ENCODE measurements at regions not wholly inside any gene's neighbourhood (a gene's known extent, or its start where the extent isn't known, plus 50 kb on each side); places are given as distances from the start of the nearest gene placed in this dataset.

GRCh38 chr4:31016322-31017061 lies 296.3 kb downstream of the PCDH7 start:
- Histone ChIP-seq H3K27me3 (no peaks in the 10 kb centered on the region), H3K79me2 (ENCODE audit: low read depth) (no peaks in the 10 kb centered on the region), H4K20me1 (ENCODE audit: low read depth) (no peaks in the 10 kb centered on the region), H3F3A (ENCODE audit: low read depth) (no peaks in the 10 kb centered on the region), H2AFZ (replicated peaks) (no peak overlapping the region), H3K27ac (no peak overlapping the region), H3K4me2 (no peak overlapping the region), H3K36me3 (no peaks in the 10 kb centered on the region), H3K4me3 (no peak overlapping the region), H3K9me3 (ENCODE audit: low read depth) (no peaks in the 10 kb centered on the region), H3K4me1 (no peaks in the 10 kb centered on the region), H3K9ac (no peak overlapping the region)
- TF ChIP-seq EZH2phosphoT487 (IDR thresholded peaks at IDR 0.05): no peak
- TF ChIP-seq, protein P1, sequence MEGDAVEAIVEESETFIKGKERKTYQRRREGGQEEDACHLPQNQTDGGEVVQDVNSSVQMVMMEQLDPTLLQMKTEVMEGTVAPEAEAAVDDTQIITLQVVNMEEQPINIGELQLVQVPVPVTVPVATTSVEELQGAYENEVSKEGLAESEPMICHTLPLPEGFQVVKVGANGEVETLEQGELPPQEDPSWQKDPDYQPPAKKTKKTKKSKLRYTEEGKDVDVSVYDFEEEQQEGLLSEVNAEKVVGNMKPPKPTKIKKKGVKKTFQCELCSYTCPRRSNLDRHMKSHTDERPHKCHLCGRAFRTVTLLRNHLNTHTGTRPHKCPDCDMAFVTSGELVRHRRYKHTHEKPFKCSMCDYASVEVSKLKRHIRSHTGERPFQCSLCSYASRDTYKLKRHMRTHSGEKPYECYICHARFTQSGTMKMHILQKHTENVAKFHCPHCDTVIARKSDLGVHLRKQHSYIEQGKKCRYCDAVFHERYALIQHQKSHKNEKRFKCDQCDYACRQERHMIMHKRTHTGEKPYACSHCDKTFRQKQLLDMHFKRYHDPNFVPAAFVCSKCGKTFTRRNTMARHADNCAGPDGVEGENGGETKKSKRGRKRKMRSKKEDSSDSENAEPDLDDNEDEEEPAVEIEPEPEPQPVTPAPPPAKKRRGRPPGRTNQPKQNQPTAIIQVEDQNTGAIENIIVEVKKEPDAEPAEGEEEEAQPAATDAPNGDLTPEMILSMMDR (IDR thresholded peaks at IDR 0.05): peak; percentile 40
- H3K4me3 Mint-ChIP-seq: no peak overlapping the region
- no peaks in the 10 kb centered on the region for H3K36me3 Mint-ChIP-seq
- DNase-seq (ENCODE audit: low spot score): peak; percentile 36
- H3K9me3 Mint-ChIP-seq: no peaks in the 10 kb centered on the region
- H3K27me3 Mint-ChIP-seq (ENCODE audit: insufficient read depth, low read depth): no peaks in the 10 kb centered on the region
- H3K27ac Mint-ChIP-seq: peak overlapping the region; percentile 40
- H3K4me1 Mint-ChIP-seq: peaks cover 12% of the 10 kb centered on the region

DNA sequence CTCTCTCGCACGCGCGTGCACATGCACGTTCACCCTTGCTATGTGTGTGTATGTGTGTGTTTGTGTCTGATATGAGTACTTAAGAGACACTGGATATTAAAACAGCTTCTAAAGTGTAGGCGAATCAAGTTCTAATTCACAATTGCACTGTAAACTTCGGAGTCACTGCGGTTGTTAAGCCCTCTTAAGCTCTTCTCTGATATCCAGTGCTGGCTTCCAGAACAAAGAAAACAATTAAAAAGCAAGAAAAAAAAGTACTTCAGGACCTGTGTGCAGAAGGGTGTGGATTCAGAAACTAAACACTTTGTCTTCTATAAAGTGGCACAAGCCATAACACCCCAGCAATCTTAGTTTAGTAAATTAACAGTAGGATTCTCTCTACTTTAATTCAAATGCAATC lies 300.2 kb downstream of the PCDH7 start:
- H3K36me3 Mint-ChIP-seq: no peaks in the 10 kb centered on the region
- no peak overlapping the region for H3K4me3 ChIP-seq
- H2AFZ ChIP-seq (replicated peaks): no peak overlapping the region
- no peak for TF ChIP-seq EZH2 (IDR thresholded peaks at IDR 0.05)
- no peak for TF ChIP-seq EZH2phosphoT487 (IDR thresholded peaks at IDR 0.05)
- TF ChIP-seq, protein P1 (IDR thresholded peaks at IDR 0.05): no peak
- H3K9me3 ChIP-seq (ENCODE audit: low read depth): no peaks in the 10 kb centered on the region
- H3K4me2 ChIP-seq: no peak overlapping the region
- H3K4me1 ChIP-seq: no peaks in the 10 kb centered on the region
- no peak for DNase-seq (ENCODE audit: low spot score)
- no peaks in the 10 kb centered on the region for H3K27me3 ChIP-seq
- no peaks in the 10 kb centered on the region for H3K79me2 ChIP-seq (ENCODE audit: low read depth)
- no peaks in the 10 kb centered on the region for H3F3A ChIP-seq (ENCODE audit: low read depth)
- peak overlapping the region; percentile 85 for H3K27ac Mint-ChIP-seq
- H3K4me3 Mint-ChIP-seq: no peak overlapping the region
- H4K20me1 ChIP-seq (ENCODE audit: low read depth): no peaks in the 10 kb centered on the region
- H3K27ac ChIP-seq: no peak overlapping the region
- no peaks in the 10 kb centered on the region for H3K9me3 Mint-ChIP-seq
- no peaks in the 10 kb centered on the region for H3K27me3 Mint-ChIP-seq (ENCODE audit: insufficient read depth, low read depth)
- H3K9ac ChIP-seq: no peak overlapping the region
- H3K36me3 ChIP-seq: no peaks in the 10 kb centered on the region
- H3K4me1 Mint-ChIP-seq: peaks cover 12% of the 10 kb centered on the region

DNA sequence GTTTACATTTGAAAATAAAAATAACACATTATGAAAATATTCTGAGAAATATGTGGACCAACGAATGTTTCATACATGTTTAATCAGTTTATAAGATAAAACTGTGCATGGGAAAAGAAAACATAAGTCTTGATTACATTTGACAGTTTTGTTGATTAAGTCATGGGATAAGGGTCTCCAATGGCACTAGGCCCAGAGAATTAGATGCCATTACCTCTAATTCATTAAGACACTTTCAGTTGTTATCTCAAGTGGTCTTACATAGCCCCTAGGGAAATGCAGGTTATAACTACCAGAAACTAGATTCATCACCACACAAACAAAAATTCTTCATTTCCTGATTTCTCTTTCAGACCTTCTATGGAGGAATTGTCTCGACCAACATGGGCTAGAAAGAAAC lies 300.8 kb downstream of the PCDH7 start:
- Mint-ChIP-seq H3K9me3 (no peaks in the 10 kb centered on the region), H3K36me3 (no peaks in the 10 kb centered on the region), H3K4me1 (peaks cover 12% of the 10 kb centered on the region), H3K27me3 (ENCODE audit: insufficient read depth, low read depth) (no peaks in the 10 kb centered on the region), H3K27ac (no peak overlapping the region), H3K4me3 (no peak overlapping the region)
- H3K4me2 ChIP-seq: no peak overlapping the region
- no peaks in the 10 kb centered on the region for H4K20me1 ChIP-seq (ENCODE audit: low read depth)
- no peak for DNase-seq (ENCODE audit: low spot score)
- no peaks in the 10 kb centered on the region for H3K9me3 ChIP-seq (ENCODE audit: low read depth)
- H2AFZ ChIP-seq (replicated peaks): no peak overlapping the region
- H3K4me3 ChIP-seq: no peak overlapping the region
- H3K79me2 ChIP-seq (ENCODE audit: low read depth): no peaks in the 10 kb centered on the region
- H3K27me3 ChIP-seq: no peaks in the 10 kb centered on the region
- no peaks in the 10 kb centered on the region for H3K4me1 ChIP-seq
- H3F3A ChIP-seq (ENCODE audit: low read depth): no peaks in the 10 kb centered on the region
- TF ChIP-seq, protein P1 (IDR thresholded peaks at IDR 0.05): no peak
- no peak for TF ChIP-seq EZH2phosphoT487 (IDR thresholded peaks at IDR 0.05)
- no peak for TF ChIP-seq EZH2 (IDR thresholded peaks at IDR 0.05)
- no peak overlapping the region for H3K9ac ChIP-seq
- no peak overlapping the region for H3K27ac ChIP-seq
- H3K36me3 ChIP-seq: no peaks in the 10 kb centered on the region

All from neural progenitor cell (in vitro differentiated cells).